ENCODE measurements at regions not wholly inside any gene's neighbourhood (a gene's known extent, or its start where the extent isn't known, plus 50 kb on each side); places are given as distances from the start of the nearest gene placed in this dataset.

DNA sequence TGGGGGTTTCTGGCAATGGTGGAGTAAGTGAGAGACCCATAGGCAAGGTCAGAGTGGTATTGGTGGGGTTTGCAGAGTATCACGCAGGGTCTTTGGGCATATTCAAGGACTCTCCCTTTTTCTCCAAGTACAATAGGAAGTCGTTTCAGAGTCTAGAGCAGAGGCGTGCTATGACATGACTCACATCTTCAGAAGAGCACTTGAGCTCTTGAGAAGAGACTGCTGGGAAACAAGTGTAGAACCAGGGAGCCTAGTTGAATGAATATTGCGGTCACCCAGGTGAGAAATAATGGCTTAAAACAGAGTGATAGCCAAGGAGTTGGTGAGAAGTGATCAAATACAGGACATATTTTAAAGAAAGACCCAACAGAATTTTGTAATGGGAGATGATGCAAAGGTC, 813.4 kb downstream of the TLE1 start:
- H3K9me3 ChIP-seq = no peaks in the 10 kb centered on the region
- DNase-seq = no peak
- H3K4me1 ChIP-seq = no peaks in the 10 kb centered on the region
- no peak overlapping the region for H3K27ac ChIP-seq
- TF ChIP-seq, protein P1, sequence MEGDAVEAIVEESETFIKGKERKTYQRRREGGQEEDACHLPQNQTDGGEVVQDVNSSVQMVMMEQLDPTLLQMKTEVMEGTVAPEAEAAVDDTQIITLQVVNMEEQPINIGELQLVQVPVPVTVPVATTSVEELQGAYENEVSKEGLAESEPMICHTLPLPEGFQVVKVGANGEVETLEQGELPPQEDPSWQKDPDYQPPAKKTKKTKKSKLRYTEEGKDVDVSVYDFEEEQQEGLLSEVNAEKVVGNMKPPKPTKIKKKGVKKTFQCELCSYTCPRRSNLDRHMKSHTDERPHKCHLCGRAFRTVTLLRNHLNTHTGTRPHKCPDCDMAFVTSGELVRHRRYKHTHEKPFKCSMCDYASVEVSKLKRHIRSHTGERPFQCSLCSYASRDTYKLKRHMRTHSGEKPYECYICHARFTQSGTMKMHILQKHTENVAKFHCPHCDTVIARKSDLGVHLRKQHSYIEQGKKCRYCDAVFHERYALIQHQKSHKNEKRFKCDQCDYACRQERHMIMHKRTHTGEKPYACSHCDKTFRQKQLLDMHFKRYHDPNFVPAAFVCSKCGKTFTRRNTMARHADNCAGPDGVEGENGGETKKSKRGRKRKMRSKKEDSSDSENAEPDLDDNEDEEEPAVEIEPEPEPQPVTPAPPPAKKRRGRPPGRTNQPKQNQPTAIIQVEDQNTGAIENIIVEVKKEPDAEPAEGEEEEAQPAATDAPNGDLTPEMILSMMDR (IDR thresholded peaks at IDR 0.05) = no peak
- no peaks in the 10 kb centered on the region for H3K36me3 ChIP-seq (ENCODE audit: insufficient read depth in 1 of 2, low read depth in 1 of 2)
- no peaks in the 10 kb centered on the region for H3K27me3 ChIP-seq (ENCODE audit: insufficient read depth in 3 of 3, low read length in 2 of 3)
- ATAC-seq = no peak
- intact Hi-C loops (cut with DNase I) = no loop called here
- WGBS, 3 donors = 75 to 97% (median 96%) methylated on average over 4 of the region's 4 CpGs
- H3K4me3 ChIP-seq = no peak overlapping the region

DNA sequence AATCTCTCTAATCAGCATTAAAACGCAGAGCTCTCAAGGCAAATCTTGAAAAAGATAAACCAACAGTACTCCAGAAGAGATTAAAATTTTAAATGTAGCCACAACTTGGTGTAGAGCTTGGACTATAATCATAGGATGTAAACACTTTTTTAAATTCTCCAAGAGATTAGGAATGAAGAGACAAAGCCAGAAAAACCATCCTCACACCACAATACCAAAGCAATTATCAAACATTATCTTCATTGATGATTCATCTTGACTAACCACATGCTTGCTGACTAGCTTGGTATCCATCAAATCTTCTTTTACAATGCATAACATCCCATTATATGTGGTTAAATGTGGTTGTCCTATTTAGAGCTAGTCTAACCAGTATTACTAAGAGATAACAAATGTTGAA, 815.1 kb downstream of the TLE1 start:
- WGBS, 3 donors = 34 to 81% (median 47%) methylated on average over 1 of the region's 1 CpG
- H3K36me3 ChIP-seq (ENCODE audit: insufficient read depth in 1 of 2, low read depth in 1 of 2) = no peaks in the 10 kb centered on the region
- ATAC-seq (no peak), DNase-seq (no peak)
- H3K9me3 ChIP-seq = no peaks in the 10 kb centered on the region
- H3K4me3 ChIP-seq = no peak overlapping the region
- TF ChIP-seq, protein P1 (IDR thresholded peaks at IDR 0.05) = no peak
- no peaks in the 10 kb centered on the region for H3K27me3 ChIP-seq (ENCODE audit: insufficient read depth in 3 of 3, low read length in 2 of 3)
- no peak overlapping the region for H3K27ac ChIP-seq
- intact Hi-C loops (cut with DNase I) = no loop called here
- no peaks in the 10 kb centered on the region for H3K4me1 ChIP-seq

DNA sequence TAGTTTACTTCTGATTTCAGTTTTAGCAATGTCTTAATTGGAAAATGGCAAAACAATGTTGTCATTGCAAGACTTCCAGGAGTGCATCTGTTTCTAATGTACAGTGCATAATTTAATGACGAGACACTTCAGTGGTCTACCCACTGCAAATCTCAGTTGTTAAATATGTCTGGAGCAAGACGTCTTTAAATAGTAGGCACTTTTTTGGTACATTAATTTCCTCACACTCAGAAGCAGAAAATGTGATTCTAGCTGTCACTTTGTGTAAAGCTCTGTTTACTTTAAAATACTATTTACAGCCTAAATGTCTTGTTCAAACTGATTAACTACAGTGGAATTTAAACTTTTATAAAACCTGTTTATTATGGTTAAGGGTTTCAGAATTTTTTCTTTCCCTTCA, 815.5 kb downstream of the TLE1 start:
- no peak for ATAC-seq
- Histone ChIP-seq H3K9me3 (no peaks in the 10 kb centered on the region), H3K27ac (no peak overlapping the region), H3K4me3 (no peak overlapping the region), H3K4me1 (no peaks in the 10 kb centered on the region), H3K36me3 (ENCODE audit: insufficient read depth in 1 of 2, low read depth in 1 of 2) (no peaks in the 10 kb centered on the region), H3K27me3 (ENCODE audit: insufficient read depth in 3 of 3, low read length in 2 of 3) (no peaks in the 10 kb centered on the region)
- TF ChIP-seq, protein P1 (IDR thresholded peaks at IDR 0.05) = no peak
- 63 to 66% (median 65%) methylated on average over 2 of the region's 2 CpGs for WGBS, 3 donors
- intact Hi-C loops (cut with DNase I) = no loop called here
- no peak for DNase-seq

DNA sequence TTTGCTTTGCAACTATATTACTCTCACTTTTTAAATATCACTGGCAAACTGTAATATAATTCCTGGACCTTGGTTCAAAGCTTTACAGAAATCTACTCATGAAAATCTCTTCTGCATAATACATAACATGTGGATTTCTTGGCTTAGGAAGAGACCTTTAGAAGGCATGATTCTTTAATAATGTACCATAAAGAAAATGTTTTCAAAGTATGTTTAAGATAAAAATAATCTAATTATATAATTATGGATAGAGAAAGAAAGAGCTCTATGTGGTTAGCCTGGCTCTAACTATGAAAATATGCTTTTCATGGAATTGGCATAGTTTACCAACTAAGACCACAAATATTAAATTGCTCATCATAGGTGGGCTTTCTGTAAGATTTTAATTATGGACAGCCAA, 817.8 kb downstream of the TLE1 start:
- DNase-seq = no peak
- no peaks in the 10 kb centered on the region for H3K9me3 ChIP-seq
- ATAC-seq = no peak

DNA sequence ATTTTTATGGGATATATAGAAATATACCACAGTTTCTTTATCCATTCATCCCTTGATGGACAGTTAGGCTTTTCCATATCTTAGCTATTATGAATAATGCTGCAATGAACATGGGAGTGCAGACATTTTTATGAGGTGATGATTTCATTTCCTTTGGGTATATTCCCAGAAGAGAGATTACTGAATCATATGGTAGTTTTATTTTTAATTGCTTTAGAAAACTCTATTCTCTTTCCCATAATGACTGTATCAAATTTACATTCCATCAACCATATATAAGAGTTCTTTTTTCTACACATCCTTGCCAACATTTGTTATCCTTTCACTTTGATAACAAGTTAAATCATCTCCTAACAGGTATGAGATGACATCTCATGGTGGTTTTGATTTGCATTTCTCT, 821.6 kb downstream of the TLE1 start:
- Histone ChIP-seq H3K9me3 (no peaks in the 10 kb centered on the region), H3K4me1 (no peaks in the 10 kb centered on the region), H3K4me3 (no peak overlapping the region), H3K36me3 (ENCODE audit: insufficient read depth in 1 of 2, low read depth in 1 of 2) (no peaks in the 10 kb centered on the region), H3K27me3 (ENCODE audit: insufficient read depth in 3 of 3, low read length in 2 of 3) (no peaks in the 10 kb centered on the region), H3K27ac (no peak overlapping the region)
- TF ChIP-seq, protein P1 (IDR thresholded peaks at IDR 0.05) = no peak
- intact Hi-C loops (cut with DNase I) = no loop called here
- no peak for ATAC-seq
- no peak for DNase-seq

More for the DNA sequence above, 817.8 kb downstream of the TLE1 start:
- TF ChIP-seq, protein P1 (IDR thresholded peaks at IDR 0.05) = no peak
- no peak overlapping the region for H3K4me3 ChIP-seq
- no peaks in the 10 kb centered on the region for H3K27me3 ChIP-seq (ENCODE audit: insufficient read depth in 3 of 3, low read length in 2 of 3)
- intact Hi-C loops (cut with DNase I) = no loop called here
- no peak overlapping the region for H3K27ac ChIP-seq
- H3K36me3 ChIP-seq (ENCODE audit: insufficient read depth in 1 of 2, low read depth in 1 of 2) = no peaks in the 10 kb centered on the region
- H3K4me1 ChIP-seq = no peaks in the 10 kb centered on the region
